ENCODE measurements at regions not wholly inside any gene's neighbourhood (a gene's known extent, or its start where the extent isn't known, plus 50 kb on each side); places are given as distances from the start of the nearest gene placed in this dataset.

- DNase-seq (ENCODE audit: low spot score), result peak; percentile 65
- ATAC-seq, result peak; percentile 99
These were observed 381.9 kb downstream of the C6orf118 start for GRCh38 chr6:164927288-164928056.

DNA sequence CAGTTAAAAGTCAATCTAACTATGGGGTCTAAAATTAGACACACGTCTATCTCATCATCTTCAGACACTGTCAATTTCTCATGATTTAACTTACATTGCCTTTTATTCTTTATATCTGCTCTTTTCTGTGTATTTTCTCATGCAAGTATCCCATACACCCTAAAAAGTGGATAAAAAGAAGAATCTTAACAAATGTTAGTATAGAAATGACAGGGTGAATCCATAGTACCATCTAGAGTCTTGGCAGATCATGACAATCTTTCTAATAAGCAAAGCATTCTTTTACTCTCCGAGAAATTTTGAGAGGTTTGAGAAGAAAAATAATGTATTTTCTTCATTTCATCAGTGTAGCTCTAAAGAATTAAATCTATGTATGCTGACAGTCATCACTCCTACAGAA, 382.7 kb downstream of the C6orf118 start:
- no peak for DNase-seq (ENCODE audit: low spot score)
- no peak for ATAC-seq

DNA sequence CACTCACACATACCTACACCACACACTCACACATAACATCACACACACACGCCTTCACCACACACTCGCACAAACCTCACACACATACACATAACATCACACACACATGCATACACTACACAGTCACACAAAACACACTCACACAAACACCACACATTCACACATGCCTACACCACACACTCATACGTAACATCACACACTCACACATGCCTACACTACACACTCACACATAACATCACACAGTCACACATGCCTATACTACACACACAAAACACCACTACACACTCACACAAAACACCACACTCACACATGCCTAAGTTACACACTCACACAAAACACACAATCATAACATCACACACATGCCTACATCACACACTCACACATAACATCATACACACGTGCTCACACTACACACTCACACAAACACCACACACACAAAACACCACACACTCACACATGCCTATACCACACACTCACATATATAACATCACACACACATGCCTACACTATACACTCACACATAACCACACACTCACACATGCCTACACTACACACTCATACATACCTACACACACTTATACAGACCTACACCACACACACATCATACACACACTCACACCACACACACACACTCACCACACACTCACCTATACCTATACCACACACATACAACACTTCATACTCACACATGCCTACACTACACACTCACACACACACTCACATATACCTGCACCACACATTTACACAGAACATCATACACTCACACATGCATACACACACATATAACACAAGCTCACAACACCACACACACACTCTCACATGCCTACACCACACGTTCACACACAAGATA, 383.5 kb downstream of the C6orf118 start:
- no peak for DNase-seq (ENCODE audit: low spot score)
- ATAC-seq, result no peak

GRCh38 chr6:164924674-164925073, 384.7 kb downstream of the C6orf118 start:
- ATAC-seq, result no peak
- no peak for DNase-seq (ENCODE audit: low spot score)

DNA sequence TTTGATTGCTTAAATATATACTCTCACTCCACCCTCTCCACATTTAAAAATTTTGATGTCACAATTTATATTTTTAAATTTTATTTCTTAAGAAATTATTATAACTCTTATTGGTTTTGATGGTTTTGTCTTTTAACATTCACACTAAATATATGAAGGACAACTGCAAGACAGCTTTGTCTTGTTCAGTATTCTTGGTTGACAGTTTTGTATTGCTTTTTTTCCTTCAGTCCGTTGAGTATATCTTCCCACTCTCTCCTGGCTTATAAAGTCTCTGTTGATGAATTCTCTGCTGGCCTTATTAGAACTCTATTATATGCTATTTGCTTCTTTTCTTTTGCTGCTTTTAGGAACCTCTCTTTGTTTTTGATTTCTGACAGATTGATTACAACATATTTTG, 392.2 kb downstream of the C6orf118 start:
- ATAC-seq (no peak), DNase-seq (ENCODE audit: low spot score) (no peak)

- DNase-seq (ENCODE audit: low spot score) (no peak), ATAC-seq (no peak)
These were observed 393.3 kb downstream of the C6orf118 start for GRCh38 chr6:164916087-164916486.

- no peak for DNase-seq (ENCODE audit: low spot score)
These were observed 397.4 kb downstream of the C6orf118 start for GRCh38 chr6:164911873-164912580.

DNA sequence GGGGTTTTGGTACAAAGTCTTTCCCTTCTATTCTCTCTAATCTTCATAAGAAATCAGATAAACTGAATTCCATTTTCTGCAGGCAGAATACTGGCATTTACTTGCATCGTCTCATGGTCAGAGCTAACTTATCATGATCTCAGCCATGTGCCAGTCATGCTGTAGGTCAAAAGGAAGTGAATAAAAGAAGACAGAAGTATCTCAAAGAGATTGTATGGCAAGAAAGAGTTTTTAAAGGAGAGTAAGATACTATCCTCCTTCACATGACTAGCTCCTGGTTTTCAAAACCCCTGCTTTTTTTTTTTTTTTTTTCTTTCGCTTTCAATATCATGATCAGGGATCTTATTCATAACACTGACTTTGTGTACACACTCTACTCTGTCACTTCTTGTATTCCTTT, 398.3 kb downstream of the C6orf118 start:
- ATAC-seq (no peak), DNase-seq (ENCODE audit: low spot score) (no peak)

More at GRCh38 chr6:164911873-164912580, 397.4 kb downstream of the C6orf118 start:
- no peak for ATAC-seq

DNA sequence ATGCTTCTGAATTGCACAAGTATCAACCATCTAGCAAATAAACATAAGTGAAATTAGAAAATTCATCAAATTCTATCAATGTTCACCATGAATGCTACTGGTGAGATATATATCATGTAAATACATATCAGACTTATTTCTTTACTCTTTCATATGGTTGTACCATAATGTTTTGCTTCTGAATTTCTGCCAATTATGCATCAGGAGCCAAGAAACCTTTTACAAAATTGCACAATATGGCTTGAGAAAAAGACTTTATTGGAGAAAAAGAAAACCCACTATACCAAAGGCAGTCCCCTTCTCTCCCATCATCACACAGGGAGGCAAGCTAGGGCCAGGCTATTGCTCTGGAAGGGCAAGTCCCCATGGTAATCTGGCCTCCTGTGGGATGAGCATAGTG, 402.6 kb downstream of the C6orf118 start:
- DNase-seq (ENCODE audit: low spot score), result no peak
- ATAC-seq, result no peak

DNA sequence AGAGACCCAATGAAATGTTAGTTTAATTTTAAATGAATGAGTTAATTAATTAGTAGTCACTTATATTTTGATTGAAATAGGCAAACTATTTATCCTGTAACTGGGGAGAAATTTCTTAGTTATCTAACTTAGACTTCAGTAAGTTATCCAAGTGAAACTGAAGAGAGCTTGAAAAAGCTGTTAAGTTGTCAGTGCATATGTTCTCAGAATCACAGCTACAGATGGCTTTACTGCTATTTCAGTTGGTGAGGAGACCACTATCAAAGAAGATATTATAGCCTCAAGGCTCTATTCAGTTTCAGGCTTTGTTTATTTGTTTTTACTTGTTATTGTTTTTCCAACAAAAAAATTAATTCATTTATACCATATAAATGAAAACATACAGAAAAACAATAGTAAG, 404.1 kb downstream of the C6orf118 start:
- ATAC-seq (no peak), DNase-seq (ENCODE audit: low spot score) (no peak)

DNA sequence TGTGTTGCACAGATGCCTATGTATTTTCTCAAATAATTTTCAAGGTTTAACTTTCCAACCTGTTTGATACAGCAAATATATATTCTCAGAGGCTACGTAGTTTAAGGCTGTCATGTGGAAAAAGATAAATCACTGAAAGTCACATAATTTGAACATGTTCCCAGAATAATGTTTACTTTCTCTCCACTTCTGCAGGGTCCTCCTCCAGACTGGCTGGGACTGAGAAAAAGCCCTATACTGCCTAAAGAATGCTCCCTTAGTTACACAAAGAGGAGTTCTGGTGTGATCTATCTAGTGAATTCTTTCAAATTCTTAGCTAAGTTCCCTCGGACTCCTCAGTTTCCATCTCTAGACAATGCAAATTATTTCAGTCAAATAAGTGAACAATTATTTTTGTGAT, 411.0 kb downstream of the C6orf118 start:
- no peak for DNase-seq (ENCODE audit: low spot score)
- ATAC-seq, result no peak

GRCh38 chr6:164897523-164898235, 411.7 kb downstream of the C6orf118 start:
- DNase-seq (ENCODE audit: low spot score) (no peak), ATAC-seq (no peak)

DNA sequence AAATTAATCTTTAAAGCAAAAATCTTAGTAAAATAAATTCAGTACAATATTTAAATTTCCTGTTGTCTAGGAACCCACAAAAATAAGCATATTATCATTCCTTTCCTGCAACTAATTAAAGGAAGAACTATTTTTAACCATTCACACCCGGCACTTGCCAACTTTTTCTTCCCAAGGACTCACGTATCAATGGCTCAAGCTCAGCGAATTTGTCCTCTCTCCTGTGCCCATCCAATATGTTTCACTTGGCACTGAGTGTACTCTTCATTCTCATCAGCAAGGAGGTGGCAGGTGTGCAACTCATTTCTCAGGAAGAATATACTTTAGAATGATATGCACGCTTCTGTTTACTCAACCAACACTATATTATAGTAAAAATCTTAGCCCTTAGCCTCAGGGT, 419.4 kb downstream of the C6orf118 start:
- ATAC-seq (no peak), DNase-seq (ENCODE audit: low spot score) (no peak)

DNA sequence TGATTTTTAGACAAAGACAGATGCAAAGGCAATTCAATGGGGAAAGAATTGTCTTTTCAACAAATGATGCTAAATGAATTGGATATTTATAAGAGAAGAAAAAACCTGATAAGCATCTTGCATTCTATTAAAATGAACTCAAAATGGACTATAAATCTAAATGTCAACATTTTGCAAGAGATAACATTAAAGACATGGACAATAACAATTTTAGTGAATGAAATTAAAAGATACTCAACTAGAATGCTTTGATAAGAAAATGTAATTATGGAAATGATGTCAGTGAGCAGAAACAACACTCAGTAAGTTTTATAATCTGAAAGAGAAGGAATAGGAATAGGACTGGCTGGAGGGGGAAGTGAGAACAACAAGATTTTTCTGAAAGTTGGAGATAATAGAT, 421.7 kb downstream of the C6orf118 start:
- ATAC-seq (no peak), DNase-seq (ENCODE audit: low spot score) (no peak)

- no peak for DNase-seq (ENCODE audit: low spot score)
- ATAC-seq, result no peak
These were observed 427.2 kb downstream of the C6orf118 start for GRCh38 chr6:164882236-164882635.

GRCh38 chr6:164871783-164872182, 437.6 kb downstream of the C6orf118 start:
- DNase-seq (ENCODE audit: low spot score) (no peak), ATAC-seq (no peak)

GRCh38 chr6:164870164-164870563, 439.2 kb downstream of the C6orf118 start:
- ATAC-seq, result no peak
- DNase-seq (ENCODE audit: low spot score), result no peak

DNA sequence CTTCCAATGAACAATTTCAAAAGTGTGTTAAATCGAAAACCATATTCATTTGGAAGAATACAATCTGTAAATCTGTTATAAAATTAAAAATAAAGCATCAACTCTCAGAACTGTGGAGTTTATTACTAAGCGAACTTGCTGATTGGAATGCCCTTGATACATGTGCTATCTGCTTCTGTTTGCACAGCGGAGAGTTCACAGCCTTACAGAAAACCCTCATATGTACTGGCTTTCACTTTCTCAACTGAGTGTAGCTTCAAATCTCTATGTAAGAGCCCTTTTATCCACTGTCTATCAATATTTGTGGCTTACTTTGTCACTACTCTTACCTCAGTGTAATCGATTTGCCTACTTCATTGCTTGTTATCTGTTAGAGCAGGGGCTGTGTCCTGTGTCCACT, 447.4 kb downstream of the C6orf118 start:
- no peak for ATAC-seq
- no peak for DNase-seq (ENCODE audit: low spot score)

DNA sequence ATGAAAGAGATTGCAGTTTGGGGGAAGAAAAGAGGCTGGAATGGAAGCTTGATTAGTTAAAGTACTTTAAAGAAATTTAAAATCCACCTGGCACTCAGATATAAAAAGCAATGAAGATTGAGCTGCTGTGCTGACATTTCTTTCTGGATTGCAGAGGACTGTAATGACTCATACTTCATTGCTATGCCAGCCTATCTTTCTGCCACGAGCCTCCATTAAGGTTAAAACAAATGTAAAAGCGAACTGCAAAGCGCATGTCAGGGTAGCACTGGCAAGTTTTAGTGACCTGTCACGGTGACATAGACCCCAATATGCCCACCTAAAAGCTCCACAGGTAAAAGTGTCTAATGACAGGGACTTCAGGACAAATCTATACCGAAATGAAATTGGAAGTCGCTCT, 449.6 kb downstream of the C6orf118 start:
- ATAC-seq (no peak), DNase-seq (ENCODE audit: low spot score) (no peak)

DNA sequence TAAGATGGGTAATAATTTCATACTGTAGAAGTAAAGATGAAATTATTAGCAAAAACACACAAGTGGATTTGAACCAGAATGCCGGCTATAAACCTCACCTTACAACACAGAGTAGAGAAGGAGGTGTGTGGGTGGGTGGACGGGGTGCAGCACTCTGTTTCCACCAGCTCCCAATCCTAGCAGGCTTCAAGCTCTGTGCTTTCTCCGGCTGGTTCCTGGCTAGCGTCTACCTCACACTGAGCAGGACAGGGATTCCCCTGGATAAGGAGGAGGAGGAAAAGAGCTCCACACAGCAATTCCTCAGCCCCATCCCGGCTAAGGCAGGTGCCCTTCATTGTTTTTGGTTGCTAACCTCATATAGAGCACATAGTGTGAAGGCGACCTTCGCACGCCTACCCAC, 453.3 kb downstream of the C6orf118 start:
- ATAC-seq, result no peak
- DNase-seq (ENCODE audit: low spot score), result no peak

DNA sequence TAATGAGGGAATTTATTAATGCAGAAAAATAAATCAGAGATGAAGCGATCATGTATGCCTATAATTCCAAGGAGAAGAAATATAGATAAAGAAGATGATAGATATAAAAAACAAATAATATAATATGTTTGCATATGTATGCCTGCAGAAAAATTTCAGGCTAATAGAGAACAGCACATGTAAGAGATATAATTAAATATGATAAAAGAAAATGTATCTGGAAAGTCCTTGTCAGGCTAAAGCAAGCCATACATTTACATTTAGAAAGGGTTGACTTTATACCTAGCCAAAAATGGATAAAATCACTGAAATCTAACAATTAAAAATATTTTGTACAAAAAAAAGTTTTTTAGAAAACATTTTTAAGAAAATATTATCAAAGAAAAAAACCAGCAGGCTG, 454.1 kb downstream of the C6orf118 start:
- DNase-seq (ENCODE audit: low spot score) (no peak), ATAC-seq (no peak)

Measured in left lobe of liver (tissue), 2 donors.